WI38 (cell line): ENCODE measurements at regions not wholly inside any gene's neighbourhood (a gene's known extent, or its start where the extent isn't known, plus 50 kb on each side); places are given as distances from the start of the nearest gene placed in this dataset.
"Not testable (repeated sequence)": the region's sequence is repeated elsewhere in the genome, so short reads cannot be mapped to it uniquely, and the experiment has no call there.

Source experiments
- H3K4me3 ChIP-seq: 2 replicates; pipeline ENCODE4 v1.5.1; 2011; ENCODE audit warnings: low read depth, mild to moderate bottlenecking, control low read depth, low read length
- CTCF ChIP-seq: IDR thresholded peaks from 2 replicates; pipeline ENCODE4 v1.5.1; 2012; ENCODE audit warnings: low read depth, mild to moderate bottlenecking, control low read depth, low read length

GRCh38 chr20:52071136-52071535 lies 120.4 kb downstream of the ZFP64 start:
- no peak overlapping the region for H3K4me3 ChIP-seq
- TF ChIP-seq CTCF: no peak

GRCh38 chr20:52064931-52065330 lies 126.6 kb downstream of the ZFP64 start:
- H3K4me3 ChIP-seq: no peak overlapping the region
- no peak for TF ChIP-seq CTCF

- no peak for TF ChIP-seq CTCF
- no peak overlapping the region for H3K4me3 ChIP-seq
Observed at GRCh38 chr20:52062452-52063209, 128.9 kb downstream of the ZFP64 start.

- peak; percentile 50 for TF ChIP-seq CTCF
Observed at GRCh38 chr20:52060794-52061714, 130.5 kb downstream of the ZFP64 start.

GRCh38 chr20:52057133-52057532 lies 134.4 kb downstream of the ZFP64 start:
- H3K4me3 ChIP-seq: not testable (repeated sequence)

More at GRCh38 chr20:52060794-52061714, 130.5 kb downstream of the ZFP64 start:
- H3K4me3 ChIP-seq: no peak overlapping the region

GRCh38 chr20:52056203-52057062 lies 135.1 kb downstream of the ZFP64 start:
- H3K4me3 ChIP-seq: no peak overlapping the region
- no peak for TF ChIP-seq CTCF

GRCh38 chr20:52054123-52054522 lies 137.5 kb downstream of the ZFP64 start:
- TF ChIP-seq CTCF: no peak
- no peak overlapping the region for H3K4me3 ChIP-seq
